AG10803 (cell line): ENCODE measurements at regions not wholly inside any gene's neighbourhood (a gene's known extent, or its start where the extent isn't known, plus 50 kb on each side); places are given as distances from the start of the nearest gene placed in this dataset.

Experiments
- DNase-seq: peaks from one replicate; pipeline ENCODE4 v3.0.0; 2010; ENCODE audit warnings: low read depth
- H3K4me3 ChIP-seq: 2 replicates; pipeline ENCODE4 v1.5.1; 2011; ENCODE audit warnings: mild to moderate bottlenecking, low read length, control low read depth
- CTCF ChIP-seq: conservative IDR thresholded peaks from 2 replicates; pipeline ENCODE4 v1.5.1; 2011; ENCODE audit warnings: mild to moderate bottlenecking, low read length, control low read depth, inconsistent platforms

DNA sequence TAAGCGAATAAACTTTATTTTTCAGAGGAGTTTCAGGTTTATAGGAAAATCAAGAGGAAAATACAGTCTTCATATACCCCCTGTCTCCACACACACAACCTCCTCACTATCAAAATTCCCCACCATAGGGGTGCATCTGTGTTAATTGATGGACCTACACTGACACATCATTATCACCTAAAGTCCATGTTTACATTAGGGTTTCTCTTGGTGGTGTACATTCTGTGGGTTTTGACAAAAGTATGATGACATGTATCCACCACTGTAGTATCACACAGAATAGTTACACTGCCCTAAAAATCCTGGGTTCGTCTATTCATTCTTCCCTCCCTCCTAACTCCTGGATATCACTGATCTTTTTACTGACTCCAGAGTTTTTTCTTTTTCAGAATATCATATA is 654.2 kb downstream of the UQCRFS1 start:
- no peak for DNase-seq
- H3K4me3 ChIP-seq = no peak overlapping the region

GRCh38 chr19:28556371-28556770 is 656.6 kb downstream of the UQCRFS1 start:
- no peak for DNase-seq
- no peak overlapping the region for H3K4me3 ChIP-seq
- TF ChIP-seq CTCF = no peak

More for the DNA sequence above, 654.2 kb downstream of the UQCRFS1 start:
- TF ChIP-seq CTCF = no peak

- no peak for TF ChIP-seq CTCF
These were observed 657.6 kb downstream of the UQCRFS1 start for GRCh38 chr19:28555317-28555716.

GRCh38 chr19:28554321-28555091 is 658.4 kb downstream of the UQCRFS1 start:
- DNase-seq = no peak
- no peak overlapping the region for H3K4me3 ChIP-seq
- TF ChIP-seq CTCF = no peak

More at GRCh38 chr19:28555317-28555716, 657.6 kb downstream of the UQCRFS1 start:
- no peak for DNase-seq
- no peak overlapping the region for H3K4me3 ChIP-seq

- DNase-seq = no peak
- no peak overlapping the region for H3K4me3 ChIP-seq
- TF ChIP-seq CTCF = no peak
These were observed 659.2 kb downstream of the UQCRFS1 start for GRCh38 chr19:28553764-28554163.

DNA sequence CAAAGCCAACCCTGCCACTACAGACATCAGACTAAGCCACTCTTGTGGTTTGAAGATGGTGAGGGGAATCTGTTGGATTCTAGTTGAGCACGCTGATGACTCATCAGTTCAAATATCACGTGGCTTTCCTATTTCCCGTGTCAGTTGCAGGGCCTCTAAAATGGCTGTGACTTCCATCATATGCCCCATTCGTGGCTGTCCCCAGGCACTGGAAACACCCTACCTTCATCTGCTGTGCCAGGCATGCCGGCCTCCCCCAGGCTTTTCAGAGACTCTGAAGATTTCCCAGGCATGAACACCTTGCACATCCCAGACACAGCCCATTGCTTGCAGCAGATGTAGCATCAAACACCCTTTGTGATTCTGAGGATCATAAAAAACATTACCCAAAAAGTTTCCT is 659.9 kb downstream of the UQCRFS1 start:
- no peak overlapping the region for H3K4me3 ChIP-seq
- DNase-seq = no peak
- TF ChIP-seq CTCF = no peak

DNA sequence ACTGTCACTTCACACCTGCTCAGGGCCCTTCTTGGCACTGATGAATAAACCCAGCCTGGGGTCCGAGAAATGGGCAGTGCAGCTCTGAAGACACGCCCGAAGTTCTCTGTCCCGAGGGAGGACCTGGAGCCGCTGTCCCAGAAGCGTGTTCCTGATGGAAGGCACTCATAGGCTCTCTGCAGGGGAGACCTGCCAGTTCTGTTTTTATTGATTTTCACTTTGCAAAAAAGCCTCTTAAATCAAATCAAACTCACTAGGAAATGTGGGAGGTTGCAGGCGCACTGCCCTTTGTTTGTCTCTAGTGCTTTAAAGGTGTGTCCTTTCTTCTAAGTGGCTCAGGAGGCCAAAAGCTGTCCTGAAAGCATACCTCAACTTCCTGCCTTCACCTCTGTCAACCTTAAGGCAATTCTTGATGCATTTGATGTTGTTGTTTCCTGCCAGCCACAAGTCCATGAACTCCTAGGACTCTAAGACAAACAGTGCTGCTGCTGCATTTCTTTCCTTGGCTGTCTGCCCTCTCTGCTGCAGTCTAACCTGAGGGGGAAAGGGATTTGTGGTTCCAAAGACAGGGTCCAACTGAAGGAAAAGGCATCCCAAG is 663.2 kb downstream of the UQCRFS1 start:
- no peak for TF ChIP-seq CTCF
- no peak for DNase-seq
- H3K4me3 ChIP-seq = no peak overlapping the region
